K562 (cell line): ENCODE measurements at regions not wholly inside any gene's neighbourhood (a gene's known extent, or its start where the extent isn't known, plus 50 kb on each side); places are given as distances from the start of the nearest gene placed in this dataset.

ENCODE experiments used
- E2F1 ChIP-seq: sonication (generic); formaldehyde crosslinking; IDR thresholded peaks from 2 replicates; pipeline ENCODE4 v1.8.1; 2023; ENCODE audit warnings: mild to moderate bottlenecking, missing genetic modification reagents, moderate library complexity
- FOXJ3 ChIP-seq: sonication (generic); formaldehyde crosslinking; IDR thresholded peaks from 2 replicates; pipeline ENCODE4 v1.4.0; 2020; ENCODE audit warnings: mild to moderate bottlenecking, missing genetic modification reagents
- PBX2 ChIP-seq, 2 experiments: IDR thresholded peaks in 1 of 2; conservative IDR thresholded peaks in 1 of 2; 2 replicates each; pipeline ENCODE4 v1.6.1; 2016; ENCODE audit warnings: low read depth in 2 of 2, mild to moderate bottlenecking in 1 of 2, missing compliant biosample characterization in 1 of 2, missing genetic modification characterization in 1 of 2, moderate library complexity in 1 of 2
- XRCC4 ChIP-seq: IDR thresholded peaks from one replicate; pipeline ENCODE4 v1.6.1; 2011; ENCODE audit not compliant: insufficient read depth, insufficient read length; ENCODE audit errors: extremely low read depth
- ZNF639 ChIP-seq, 2 experiments: fragments of 200-800 bp in 1 of 2; sonication (Bioruptor generic) in 1 of 2; sonication (generic) in 1 of 2; formaldehyde crosslinking in 1 of 2; IDR thresholded peaks in 1 of 2; conservative IDR thresholded peaks in 1 of 2; 2 replicates each; pipeline versions ENCODE4 v1.5.0 to v1.6.1; 2016 to 2020; ENCODE audit warnings: missing compliant biosample characterization in 1 of 2, missing genetic modification characterization in 1 of 2, missing genetic modification reagents in 1 of 2

GRCh38 chr17:70654706-70655105 lies 485.4 kb downstream of the KCNJ2 start (continued):
- TF ChIP-seq ZNF639 (CRISPR knock-in tag; conservative IDR thresholded peaks at IDR 0.05 in 1 of 2, IDR thresholded peaks at IDR 0.05 in 1 of 2): no peak
- TF ChIP-seq FOXJ3 (CRISPR knock-in tag): no peak
- TF ChIP-seq PBX2 (CRISPR knock-in tag; IDR thresholded peaks at IDR 0.05; ENCODE audit: low read depth): no peak
- no peak for TF ChIP-seq PBX2 (tag; conservative IDR thresholded peaks at IDR 0.05; ENCODE audit: low read depth)
- TF ChIP-seq E2F1: no peak
- no peak for TF ChIP-seq XRCC4
